GM12872 (cell line): ENCODE measurements at regions not wholly inside any gene's neighbourhood (a gene's known extent, or its start where the extent isn't known, plus 50 kb on each side); places are given as distances from the start of the nearest gene placed in this dataset.

ENCODE experiments used
- CTCF ChIP-seq: IDR thresholded peaks from 3 replicates; pipeline ENCODE4 v1.5.1; 2011; ENCODE audit warnings: low read depth, mild to moderate bottlenecking, low read length, moderate library complexity; ENCODE audit not compliant: insufficient read depth

- TF ChIP-seq CTCF, result no peak
These were observed 136.5 kb upstream of the LARP1 start for GRCh38 chr5:154618696-154619095.

- TF ChIP-seq CTCF, result no peak
These were observed 136.6 kb upstream of the HAND1 start for GRCh38 chr5:154614595-154614994.

- no peak for TF ChIP-seq CTCF
These were observed 136.1 kb upstream of the HAND1 start for GRCh38 chr5:154614125-154614524.

- TF ChIP-seq CTCF, result no peak
These were observed 134.6 kb upstream of the HAND1 start for GRCh38 chr5:154612666-154613065.

- no peak for TF ChIP-seq CTCF
These were observed 133.3 kb upstream of the HAND1 start for GRCh38 chr5:154611341-154611767.

GRCh38 chr5:154610321-154611154 is 132.5 kb upstream of the HAND1 start:
- TF ChIP-seq CTCF, result peak; percentile 98

- no peak for TF ChIP-seq CTCF
These were observed 131.2 kb upstream of the HAND1 start for GRCh38 chr5:154609251-154609650.
